ENCODE measurements at regions not wholly inside any gene's neighbourhood (a gene's known extent, or its start where the extent isn't known, plus 50 kb on each side); places are given as distances from the start of the nearest gene placed in this dataset.

DNA sequence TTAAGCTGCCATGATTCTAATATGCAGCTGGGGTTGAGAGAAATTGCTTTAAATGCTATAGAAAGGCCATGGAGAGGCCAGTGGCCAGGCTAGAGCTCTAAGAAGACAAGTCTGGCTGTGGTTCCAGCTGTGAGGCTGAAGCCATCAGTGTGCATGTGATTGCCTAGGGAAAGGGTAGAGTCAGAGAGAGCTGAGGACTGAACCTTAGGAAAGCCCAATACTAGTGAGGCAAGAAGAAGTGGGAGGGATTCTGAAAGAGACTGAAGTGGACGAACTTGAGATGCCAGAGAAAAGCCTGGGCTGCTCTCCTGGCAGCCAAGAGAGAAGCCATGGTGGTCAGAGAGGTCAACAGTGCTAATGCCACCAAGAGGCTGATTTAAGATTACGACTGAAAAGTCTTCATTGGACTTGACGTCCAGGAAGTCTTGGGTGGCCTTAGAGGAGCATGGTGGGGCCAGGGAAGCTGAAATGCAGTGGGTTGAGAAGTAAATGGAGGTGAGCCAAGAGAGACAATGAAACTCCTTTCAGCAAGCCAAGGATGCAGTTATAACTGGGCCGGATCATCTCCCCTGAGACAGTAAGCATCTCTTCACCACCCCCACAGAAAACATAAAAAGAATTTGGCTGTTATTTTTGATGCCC lies 133.2 kb downstream of the TMEM174 start:
- no peak for DNase-seq

DNA sequence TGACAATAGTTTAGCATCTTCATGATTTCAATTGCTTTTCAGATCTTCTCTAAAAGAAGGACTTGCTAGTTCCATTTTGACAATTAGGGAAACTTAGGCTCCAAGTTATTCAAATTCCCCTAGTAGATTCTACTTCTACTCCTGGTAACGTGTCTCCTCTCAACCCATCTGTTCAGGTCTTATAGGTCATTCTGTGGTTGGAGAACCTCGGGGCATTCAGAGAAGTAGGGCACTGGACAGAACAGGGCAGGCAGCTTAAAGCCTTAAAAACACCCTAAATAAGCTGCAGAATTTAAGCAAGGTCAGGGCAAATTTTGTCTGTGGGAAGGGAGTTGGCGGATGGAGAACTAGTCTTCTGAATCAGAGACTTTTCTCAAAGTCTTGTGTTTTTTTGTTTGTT lies 132.4 kb downstream of the TMEM174 start:
- DNase-seq = no peak

DNA sequence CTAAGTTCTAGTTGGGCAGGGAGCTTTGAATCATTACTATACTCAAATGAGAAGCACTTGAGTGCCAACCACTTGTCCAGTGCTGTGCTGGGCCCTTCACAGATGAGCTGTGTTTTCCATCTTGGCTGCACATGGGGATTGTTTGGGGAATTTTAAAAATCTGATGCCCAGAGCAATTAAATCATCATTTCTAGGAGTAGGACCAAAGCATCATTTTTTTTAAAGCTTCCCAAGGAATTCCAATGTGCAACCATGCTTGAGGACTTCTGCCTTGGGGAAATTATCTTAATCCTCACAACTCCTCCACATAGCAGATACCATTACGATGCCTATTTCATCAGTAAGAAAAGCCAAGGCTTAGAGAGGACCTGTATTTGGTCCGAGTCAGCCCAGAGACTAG lies 131.4 kb downstream of the TMEM174 start:
- DNase-seq = no peak

DNA sequence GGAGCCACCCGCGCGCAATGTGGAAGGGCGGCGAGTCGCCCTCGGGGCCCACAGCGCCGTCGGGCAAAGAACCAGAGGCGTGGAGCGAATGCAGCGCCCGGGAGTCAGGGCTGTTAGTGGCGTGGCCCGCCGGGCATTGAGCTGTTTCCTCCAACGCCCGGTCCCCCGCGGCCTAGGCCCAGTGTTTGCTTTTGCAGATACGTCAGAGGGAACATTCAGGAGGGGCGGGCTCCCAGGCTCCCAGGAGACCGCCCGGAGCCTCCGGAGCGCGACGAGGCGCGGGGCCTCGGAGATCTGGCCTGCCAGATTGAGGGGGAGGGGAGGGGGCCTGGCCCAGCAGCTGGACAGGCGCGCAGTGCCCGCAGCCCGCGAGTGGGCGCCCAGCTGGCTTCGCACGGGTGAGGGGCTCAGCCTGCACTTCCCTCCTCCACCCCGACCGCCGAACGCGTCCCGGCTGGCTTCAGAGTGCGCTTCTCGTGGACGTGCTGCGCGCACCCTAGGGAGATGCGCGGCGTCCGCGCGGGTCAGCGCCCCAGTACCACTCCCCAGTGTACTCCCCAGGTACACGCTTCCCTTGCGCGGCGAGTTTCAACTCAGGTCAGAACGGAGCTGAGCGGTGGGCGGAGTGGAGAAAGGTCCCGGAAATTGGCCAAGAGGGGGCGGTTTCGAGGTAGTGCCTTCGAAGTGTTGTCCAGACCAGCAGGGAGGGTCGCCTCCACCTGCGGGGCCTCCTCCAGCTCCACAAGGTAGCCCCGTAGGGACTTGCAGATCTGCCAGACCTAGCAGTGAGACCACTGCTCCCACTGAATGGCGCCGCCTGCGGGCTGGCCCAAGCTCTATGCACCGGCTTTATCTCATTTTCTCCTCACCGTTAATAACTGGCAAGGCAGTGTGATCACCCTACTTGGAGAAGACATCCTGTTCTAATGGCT lies 130.4 kb downstream of the TMEM174 start:
- DNase-seq = peak; percentile 10

DNA sequence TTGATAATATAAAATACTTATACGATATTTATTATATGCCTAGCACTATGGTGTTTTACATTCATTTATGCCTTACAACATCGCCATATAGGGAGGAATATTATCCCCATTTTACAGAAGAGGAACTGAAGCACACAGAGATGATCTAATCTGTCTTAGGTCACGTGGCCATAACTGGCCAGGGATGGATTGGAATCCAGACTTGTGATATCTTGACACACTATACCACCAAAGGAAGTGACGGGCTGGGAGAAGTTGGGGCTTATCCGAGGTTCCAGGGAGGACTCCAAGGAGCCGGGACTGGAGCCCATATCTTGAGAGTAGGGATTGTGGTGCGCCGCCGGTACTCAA lies 129.8 kb downstream of the TMEM174 start:
- no peak for DNase-seq

DNA sequence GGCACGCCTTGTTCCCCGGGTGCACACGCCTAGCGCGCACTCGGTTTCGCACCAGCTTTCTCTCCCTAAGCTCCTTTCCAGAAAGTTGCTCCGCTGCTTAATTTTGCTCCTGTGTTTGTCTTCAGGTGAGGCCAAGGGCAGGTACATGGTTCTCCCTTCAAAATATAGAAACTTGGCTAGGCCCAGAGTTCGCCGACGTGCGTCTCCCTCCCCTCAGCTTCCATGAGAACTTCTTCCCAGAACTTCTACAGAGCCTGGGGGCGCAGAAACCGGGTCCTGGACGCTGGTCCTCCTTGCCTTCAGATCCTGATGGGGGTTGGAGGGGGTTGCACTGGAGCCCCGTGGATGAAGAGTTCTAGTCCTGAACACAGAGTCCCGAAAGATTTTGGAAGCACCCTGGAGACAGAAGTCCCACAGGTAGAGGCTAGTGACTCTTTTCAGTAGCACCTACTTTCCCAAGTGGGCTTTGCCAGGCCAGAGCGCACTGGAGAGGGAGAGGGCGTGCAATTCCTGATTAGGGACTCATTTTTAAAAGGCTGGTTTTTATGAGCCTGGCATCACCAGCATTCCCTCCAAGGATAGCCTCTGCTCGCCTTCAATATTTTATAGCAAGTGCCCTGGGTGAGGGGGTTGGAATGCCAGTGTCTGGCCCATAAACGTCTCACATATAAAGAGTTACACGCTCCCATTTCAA lies 128.4 kb downstream of the TMEM174 start:
- no peak for DNase-seq

DNA sequence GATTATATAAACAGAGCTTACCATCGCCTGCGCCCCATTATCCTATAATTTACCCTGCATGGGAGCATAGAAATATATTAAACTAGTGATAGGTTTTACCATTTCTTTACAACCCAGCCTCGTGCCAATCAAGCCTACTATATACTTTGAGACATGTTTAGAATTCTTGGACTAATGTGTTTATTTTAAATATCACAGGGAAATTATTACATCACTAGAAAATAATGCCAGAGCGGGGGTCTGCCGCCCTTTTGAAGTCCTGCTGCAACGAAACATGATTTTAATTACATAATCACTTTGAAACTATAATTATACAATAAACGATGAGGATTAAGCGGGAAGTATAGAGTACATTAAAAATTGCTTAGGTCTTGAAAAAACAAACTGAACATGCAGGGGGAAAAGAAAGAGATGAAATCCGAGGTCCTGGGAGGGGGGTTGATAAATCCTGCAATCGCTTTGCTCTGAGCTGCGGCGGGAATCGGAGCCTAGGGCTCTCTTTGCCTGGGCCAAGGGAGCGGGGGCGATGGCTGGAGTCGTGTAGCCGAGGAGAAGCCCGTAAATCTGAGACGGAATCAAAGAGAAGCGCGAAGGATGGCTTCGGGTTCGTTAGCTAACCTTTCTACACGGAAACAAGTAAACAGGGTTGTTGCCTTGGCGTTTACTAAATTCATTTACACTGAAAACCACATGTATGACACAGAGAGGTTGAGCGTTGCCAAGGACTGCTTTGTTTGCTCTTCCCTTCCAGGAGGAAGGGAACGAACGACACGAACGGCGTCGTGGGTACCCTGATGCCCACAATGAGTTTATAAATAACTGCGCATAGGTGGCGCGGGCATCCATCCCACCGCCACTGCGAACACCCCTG lies 127.6 kb downstream of the TMEM174 start:
- no peak for DNase-seq

DNA sequence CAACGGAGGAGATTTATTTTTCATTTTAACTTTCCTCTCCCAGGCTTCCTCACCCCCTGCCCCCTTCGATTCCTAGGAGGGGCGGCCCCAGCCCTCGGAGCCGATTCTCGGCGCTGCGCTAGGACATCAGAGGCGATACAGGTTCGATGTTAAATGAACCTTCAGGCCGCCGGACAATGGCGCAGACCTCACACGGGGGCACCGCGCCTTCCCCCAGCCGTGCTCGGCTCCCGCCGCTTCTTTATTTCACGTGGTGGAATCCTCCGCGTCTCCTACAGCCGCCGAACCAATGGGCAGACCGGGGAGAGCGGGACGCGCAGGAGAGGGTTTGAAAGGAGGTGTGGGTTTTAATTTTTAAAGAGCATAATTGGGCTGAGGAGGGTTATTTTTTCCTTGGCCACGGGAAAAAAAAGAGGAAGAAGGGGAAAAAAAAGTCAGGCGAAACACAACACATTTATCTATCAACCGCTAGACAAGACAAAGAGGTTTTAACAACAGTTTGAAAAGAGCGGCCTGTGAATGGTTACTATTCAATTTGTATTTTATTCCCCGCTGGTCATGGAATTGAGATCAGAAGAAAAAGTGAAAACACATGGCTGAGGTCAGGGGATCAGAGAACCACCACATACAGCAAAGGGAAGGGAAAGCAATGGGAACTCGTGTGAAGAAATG lies 126.8 kb downstream of the TMEM174 start:
- DNase-seq = no peak

DNA sequence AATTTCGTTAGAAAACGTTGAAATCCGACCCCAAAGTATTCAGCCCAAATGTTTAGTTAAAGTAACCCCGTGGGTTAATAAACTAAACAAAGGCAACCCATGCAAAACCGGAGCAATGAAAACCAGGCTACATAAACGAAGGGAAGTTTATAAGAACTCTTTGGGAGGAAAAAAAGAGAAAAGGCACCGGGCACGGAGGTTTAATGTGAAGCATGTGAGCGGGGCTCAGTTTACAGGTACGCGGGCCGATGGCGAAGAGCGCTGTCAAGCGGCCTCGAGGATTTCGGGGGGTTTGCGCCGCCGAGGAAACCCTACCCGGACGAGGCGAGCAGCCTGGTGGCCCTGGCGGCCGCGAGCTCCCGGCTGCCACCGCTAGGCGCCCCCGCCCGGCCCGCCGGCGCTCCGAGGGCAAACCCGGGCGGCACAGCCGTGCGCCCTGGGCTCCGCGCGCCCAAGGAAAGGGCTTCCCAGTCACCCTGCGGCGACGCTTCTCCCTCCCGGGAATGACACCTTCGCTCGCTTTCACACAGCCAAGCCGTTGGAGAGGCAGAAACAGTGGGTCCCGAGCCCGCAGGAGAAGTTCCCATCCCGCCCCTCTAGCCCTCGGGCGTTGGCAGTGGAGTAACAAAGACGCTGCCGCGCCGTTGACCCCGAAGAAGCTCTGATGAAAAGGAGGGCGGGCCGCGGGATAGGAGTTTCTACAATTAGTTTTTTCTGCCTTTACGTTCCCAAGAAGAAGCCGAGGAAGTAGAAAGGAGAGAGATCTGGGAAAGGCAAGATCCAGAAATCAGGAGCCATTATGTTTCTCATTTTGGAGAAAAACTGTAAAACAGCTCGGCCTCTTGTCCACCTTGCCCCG lies 126.0 kb downstream of the TMEM174 start:
- peak; percentile 41 for DNase-seq

DNA sequence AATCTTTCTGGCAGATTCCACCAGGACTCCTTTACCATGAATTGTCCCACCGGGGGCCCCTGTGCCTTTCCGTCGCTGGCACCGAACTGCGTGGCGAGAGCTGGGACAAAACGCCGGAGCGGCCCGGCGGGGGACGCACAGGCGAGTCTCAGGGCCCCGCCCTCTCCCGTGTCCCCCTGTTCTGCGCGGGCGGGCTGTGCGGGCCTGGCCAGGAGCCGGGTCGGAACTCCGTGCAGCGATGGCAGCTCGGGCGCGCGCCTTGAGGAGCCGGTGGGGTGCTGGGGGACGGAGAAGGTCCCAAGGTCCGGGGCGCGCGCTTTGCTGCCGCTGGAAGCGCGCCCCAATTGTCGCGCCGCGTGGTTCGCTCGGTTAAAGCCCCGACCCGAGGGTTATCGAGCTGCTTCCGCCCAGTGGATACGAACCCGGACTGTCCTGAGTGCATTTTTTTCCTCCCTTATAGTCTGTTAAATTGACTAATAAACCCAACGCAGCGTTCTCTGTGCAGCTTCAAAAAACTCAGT lies 125.3 kb downstream of the TMEM174 start:
- DNase-seq = no peak

DNA sequence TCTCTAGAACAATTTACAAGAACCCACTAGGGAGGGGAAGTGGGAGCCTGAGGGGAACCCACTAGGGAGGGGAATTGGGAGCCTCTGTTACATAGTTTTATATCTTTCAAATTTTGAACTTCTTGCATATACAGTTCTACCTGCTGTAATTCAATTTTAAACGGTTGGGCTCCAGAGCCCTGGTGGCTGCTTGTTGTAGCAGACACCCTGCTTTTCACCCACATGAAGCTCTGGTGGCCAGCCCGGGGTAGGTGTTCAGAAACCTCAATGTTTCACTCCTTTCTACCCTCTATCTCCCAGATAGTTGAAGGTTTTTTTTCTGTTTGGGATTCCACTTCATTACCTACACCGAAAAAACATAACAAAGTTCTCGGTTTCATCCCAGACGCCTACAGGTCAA lies 124.4 kb downstream of the TMEM174 start:
- DNase-seq = peak; percentile 30

DNA sequence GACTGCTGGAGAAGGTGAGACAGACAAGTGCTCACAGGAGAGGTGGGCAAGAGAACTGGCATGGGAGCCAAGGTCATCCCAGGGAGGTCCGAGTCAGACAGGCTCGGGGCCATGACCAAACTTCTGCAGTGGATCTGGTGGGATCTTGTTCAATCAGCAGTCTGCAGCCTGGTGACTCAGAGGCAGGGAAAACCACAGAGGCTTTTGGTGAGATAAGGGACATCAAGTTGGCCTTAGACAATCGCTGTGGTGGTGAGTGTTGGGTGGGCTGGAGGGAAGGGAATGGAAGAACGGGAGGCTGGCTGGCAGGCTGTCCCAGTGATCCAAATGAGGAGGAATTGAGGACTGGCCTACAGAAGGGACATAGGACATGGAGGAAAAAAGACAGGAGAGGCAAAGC lies 123.8 kb downstream of the TMEM174 start:
- peak; percentile 84 for DNase-seq

DNA sequence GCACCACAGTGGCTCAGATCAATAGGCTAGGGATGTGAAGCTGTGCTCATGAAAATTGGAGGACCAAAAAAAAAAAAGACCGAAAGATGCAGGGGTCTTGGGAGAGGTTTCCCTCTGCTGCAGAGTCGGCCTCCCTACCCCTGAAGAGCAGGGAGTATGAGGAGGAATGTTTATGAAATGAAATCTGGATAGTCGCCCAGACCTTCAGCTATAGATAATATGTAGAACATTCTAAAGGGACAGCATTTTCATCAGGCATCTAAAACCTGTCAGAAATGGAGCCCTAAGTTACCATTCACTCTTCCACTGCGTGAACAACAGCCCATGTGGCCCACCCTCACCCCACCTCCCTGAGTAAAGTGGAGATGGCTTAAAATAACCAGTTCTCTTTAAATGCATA lies 122.9 kb downstream of the TMEM174 start:
- no peak for DNase-seq

DNA sequence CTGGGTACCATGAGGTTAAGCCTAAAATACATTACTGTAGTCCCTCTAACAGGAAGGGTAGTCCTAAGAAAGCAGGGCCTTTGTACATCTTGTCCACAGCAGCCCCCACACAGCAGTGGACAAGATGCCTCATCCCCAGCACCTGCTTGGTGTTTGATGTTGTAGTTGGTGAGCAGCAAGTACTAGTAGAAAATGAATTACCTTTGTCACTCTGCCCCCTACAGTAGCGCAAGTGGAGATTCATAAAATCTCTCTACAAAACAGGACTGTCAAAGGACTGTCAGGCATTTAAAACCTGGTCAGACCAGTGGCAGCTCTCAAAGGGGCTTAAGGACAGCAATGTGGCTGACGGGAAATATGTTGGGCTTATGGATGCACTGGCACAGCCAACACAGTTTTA lies 122.5 kb downstream of the TMEM174 start:
- peak; percentile 13 for DNase-seq

DNA sequence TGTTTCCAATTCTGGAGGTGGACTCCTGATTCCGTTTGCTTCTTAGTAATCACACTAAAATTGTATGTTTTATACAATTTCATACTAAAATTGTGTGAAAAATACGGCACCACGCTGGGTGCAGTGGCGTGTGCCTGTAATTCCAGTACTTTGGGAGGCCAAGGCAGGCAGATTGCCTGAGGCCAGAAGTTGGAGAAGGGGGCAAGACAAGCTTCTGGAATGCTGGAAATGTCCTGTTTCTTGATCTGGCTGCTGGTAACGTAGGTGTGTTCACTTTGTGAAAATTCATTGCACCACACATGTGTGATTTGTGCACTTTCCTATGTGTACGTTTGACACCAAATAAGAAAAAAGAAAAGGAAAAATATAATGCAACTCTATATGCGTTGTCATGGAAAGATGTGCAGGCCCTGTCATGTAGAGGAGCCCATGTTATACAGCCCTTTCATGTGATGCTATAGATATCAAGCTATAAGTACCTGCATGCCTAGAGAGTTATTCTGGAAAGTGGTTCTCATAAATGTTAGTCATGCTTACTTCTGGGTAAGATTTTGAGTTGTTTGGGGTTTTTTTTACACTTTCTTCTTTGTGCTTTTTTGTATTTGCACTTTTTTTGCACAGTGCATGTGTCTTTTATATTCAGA lies 119.9 kb downstream of the TMEM174 start:
- no peak for DNase-seq

DNA sequence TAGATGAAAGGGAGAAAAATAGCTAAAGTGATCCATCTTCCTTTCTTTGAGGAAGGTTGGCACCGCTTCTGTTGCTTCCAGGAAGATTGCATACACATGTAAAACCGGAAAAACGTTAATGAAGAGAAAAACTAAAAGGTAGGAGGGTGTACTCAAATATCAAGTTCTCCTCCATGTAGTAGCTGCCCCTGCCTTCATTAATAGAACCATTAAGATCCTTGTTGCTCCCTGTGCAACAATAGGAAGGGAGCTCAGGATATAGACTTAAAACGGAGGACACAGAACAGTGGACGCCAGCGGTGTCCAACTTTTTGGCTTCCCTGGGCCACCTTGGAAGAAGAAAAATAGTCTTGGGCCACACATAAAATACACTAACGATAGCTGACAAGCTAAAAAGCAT lies 118.9 kb downstream of the TMEM174 start:
- DNase-seq = no peak

DNA sequence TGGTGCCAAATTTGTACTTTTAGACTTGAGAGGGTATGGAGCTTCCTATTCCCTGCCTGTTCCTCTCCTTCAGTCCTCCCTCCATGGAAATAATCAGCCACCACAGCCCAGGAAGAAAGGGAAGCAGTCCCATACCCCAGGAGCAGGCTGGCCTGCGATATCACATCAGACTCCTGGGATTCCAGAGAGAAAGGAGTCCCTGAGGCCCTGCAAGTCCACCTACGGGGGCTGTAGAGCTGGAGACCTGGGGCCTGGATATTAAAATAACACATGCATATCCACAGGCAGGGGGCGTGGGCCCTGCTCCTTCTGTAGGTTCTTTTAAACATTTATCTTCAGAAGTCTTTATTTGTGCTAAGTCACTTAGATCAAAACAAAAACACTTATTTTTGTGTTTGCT lies 117.2 kb downstream of the TMEM174 start:
- no peak for DNase-seq

DNA sequence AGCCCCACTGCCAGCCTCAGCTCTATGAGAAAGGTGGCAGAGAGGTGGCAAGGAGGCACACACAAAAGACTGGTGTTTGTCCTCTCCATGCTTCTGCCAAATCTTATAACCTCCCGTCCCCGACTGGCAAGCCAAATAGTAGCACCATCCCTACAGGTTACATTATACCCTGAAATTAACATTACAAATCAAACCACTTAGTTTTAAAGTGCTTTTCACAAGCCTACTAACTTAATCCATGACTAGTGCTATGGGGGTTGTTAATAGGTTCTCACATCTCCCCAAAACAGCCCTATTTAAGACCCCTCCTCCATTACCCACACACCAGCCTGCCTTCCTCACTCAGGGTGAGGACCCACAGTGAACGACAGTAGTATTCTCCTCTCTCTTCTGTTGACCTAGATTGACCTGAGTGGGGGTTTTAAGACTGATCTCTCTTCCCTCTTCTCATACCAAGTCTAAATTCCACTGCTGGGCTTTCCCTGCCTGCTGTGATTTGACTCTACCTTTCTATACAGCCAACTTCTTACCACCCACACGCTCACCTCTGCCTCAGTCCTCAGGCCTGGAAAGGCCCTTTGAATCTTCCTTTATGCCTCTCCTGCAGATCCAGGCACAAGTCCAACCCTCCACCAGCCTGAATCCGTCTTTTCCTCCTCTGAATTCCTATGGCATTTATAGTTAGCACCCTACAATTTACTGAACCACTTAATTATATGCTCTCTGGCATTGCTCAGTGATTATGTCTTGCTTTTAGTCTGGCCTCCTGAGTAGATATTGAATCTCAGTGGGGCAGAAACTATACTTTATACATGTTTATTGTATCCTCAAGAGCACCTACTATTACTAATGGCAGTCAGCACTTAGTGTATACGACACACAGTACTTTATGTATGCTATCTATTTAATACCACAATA lies 116.1 kb downstream of the TMEM174 start:
- DNase-seq = no peak

DNA sequence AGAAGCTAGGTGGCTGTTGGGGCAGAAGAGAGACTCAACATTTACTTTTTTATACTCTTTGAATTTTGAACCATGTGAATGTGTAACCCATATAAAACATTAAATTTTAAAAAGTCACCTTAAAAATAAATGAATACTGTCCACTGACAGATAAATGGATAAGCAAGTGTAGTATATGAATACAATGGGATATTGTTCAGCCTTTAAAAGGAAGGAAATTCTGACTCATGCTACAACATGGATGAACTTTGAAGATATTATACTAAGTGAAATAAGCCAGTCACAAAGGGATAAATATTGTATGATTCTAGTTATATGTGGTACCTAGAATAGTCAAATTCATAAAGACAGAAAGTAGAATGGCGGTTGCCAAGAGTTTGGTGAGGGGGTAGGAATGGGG lies 113.9 kb downstream of the TMEM174 start:
- no peak for DNase-seq

All from hematopoietic multipotent progenitor cell treated with erythropoietin and hydrocortisone succinate and interleukin-3 and kit ligand, for 6 days (in vitro differentiated cells).